ENCODE measurements at regions not wholly inside any gene's neighbourhood (a gene's known extent, or its start where the extent isn't known, plus 50 kb on each side); places are given as distances from the start of the nearest gene placed in this dataset.

DNA sequence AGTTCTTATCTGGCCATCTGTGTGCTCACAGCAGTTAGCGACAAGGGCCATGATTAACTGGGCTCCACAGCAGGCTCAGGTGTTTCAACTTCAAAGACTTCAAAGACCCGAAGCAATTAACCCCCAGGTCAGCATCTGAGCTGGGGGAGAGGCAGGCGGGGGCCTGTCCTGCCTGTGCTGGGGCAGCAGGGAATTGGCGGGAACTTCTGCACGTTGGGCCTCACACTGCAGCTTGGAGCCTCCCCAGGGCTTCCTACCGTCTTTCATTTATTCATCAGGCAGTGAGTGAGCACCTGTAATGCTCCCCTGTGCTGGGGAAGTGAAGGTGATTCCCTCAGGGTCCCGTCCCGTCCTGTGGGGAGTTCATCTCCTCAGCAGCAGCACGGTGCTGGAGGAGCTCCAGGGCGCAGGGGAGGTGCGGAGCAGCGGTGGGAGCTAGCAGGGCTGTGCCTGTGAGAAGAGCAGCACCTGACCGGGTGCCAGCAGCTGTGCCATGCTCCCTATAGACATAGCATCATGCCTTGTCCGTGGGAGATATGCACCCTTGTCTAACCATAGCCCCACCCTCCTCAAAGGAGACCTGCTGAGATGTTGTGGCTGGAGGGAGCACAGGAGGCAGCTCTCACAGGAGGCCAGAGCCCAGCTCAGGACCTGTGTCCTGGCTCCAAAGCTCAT is 51.8 kb upstream of the FRMD1 start:
- DNase-seq: no peak

DNA sequence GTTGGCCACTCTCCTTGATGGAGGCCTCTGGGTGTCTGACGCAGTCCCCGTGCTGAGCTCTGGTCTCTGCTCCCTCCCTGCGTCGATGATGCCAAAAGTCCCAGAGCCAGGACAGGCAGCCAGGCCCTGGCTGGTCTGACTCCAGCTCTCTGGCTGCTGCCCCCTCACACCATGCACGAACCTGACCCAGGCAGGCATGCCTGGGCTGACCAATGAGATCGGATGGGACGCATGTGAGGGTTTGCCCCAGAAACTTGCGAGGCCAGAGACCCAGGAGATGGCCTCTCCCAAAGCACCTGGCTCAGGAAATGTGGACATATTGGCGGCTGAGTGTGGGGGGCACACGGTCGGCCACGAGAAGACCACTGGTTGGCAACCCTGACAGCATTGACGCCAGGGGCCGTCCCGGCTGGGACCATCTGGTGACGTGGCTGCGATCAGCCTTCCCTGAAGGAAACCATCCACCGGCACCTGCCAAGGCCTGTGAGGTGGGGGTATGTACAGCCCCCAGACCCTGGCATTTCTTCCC is 51.2 kb upstream of the FRMD1 start:
- no peak for DNase-seq

DNA sequence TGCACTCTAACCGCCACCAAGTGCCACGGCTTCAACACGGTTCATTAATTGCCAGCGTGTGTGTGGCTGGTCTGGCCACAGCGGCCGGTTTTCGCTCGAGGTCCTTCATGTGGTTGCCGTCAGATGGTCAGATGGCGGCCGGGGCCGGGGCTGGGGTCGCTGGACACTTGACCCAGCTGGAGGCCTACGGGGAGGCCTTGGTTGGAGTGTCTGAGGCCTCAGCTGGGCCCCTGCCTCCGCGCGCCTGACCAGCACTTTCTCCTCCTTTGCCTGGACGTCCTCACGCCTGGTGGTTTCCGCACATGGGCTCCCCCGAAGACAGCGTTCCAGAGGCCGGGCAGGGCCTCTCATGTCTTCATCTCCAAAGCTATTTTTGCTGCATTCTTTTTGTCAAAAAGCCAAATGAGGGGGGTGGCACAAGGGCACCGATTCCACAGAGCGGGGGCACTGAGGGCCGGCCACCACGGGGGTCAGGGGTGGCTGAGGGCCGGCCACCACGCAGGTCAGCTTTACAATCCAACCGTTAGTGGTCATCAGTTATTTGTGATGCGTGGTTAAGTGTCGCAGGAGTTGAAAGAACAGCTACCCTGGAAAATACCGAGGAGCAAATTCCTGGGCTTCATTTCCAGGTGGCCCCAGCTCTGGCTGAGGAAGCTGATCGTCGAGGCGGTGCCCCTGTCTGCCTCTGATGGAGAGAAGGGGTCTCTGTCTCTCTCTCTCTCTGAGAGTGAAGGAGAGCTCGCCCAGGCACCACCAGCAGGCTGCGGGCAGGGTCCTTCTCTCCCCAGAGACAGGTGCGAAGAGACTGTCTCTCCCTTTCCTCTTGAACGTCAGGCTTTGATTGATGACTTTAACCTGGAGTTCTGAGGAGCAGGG is 50.5 kb upstream of the FRMD1 start:
- no peak for DNase-seq

DNA sequence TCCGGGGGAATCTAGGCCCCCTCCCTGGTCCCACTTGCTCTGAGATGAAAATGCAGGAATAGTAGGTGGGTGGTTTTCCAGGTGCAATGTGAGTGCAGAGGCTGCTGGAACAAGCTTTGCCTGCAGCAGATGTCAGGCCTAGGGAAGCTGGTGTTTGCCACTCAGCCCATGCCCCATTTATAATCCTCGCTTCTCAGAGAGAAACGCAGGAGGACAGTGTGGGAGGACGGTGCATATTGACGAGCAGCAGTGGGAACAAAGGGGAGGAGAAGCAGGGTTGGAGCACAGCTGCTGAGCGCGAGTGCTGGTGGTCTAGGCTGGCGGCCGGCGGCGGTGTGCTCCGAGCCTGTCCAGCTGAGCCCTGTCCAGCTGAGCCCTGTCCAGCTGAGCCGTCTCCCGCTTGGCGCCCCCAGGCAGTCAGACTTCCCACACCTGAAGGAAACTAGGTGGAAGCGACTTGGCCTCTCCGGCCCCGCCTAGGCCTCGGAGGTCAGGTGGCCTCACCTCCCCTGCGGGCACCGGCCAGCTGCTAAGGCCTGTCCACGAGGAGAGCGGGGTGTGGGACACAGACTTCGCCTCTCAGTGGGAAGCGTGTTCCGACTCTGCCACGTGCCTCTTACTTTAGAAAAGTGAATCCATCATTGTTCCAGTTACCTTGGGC is 49.7 kb upstream of the FRMD1 start:
- no peak for DNase-seq
